ENCODE measurements at regions not wholly inside any gene's neighbourhood (a gene's known extent, or its start where the extent isn't known, plus 50 kb on each side); places are given as distances from the start of the nearest gene placed in this dataset.

DNA sequence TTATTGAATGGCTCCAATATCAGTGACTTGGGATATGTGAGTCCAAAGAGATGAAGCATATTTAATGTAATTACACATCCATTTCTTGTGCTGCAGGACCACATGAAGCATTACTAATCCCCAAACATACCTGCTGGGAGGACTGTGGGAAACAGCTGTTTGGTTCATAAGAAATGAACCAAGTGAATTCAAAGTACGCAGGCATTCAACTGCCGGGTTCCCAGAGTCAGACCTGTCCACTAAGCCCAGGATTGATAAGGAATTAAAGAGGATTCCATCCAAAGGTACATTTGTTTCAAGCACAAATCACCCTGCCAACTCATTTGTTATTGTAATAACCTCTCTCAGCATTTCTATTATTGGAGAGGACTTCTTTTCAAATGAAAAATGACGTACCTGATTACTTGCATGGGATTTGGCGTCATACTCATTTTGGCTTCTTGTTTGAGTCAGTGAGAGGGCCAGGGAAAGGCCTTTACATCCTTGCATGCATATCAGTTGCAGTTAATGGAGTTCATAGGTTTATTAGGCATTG lies 230.7 kb downstream of the TXNL1 start:
- no peaks in the 10 kb centered on the region for H3K27me3 ChIP-seq (replicated peaks; ENCODE audit: control insufficient read depth, insufficient read depth, low read length)
- H3K9ac ChIP-seq (ENCODE audit: low read length): no peak overlapping the region
- peaks cover 4% of the 10 kb centered on the region for H3K4me1 ChIP-seq (ENCODE audit: control insufficient read depth, insufficient read depth, low read length)
- H3K9me3 ChIP-seq (ENCODE audit: control insufficient read depth, low read length): no peaks in the 10 kb centered on the region
- no peaks in the 10 kb centered on the region for H3K36me3 ChIP-seq (ENCODE audit: control insufficient read depth, insufficient read depth, low read length, severe bottlenecking)
- no peak overlapping the region for H3K4me3 ChIP-seq (ENCODE audit: low read length)
- DNase-seq (ENCODE audit: low read depth): no peak

DNA sequence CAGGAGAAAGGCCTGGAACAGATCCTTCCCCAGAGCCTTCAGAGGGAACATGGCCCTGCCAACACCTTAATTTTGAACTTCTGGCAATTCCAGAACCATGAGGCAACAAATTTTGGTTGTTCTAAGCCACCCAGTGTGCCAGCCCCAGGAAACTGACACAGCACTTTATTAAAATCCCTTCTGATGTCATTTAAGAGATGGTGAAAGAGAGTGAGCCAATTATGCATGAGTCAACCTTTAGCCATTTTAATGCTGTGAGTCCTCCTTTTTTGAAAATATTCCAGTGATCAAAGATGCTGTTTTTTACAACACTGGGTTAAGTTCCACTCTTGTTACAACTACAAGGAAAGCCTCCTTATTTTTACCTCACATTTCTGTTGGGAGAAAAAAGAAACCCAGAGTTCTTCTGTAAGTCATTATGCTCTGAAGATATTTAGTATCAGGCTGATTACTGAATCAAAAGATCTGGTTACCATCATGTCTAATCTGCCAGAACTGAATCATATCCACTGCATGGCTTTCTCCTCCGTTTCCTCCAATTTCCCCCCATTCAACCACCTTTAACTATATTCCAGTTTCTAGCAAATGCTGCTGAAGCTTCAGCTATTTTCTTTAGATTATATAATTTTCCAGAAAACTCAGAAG lies 235.4 kb downstream of the TXNL1 start:
- H3K9me3 ChIP-seq (ENCODE audit: control insufficient read depth, low read length): no peaks in the 10 kb centered on the region
- H3K4me3 ChIP-seq (ENCODE audit: low read length): peak overlapping the region; percentile 59
- no peaks in the 10 kb centered on the region for H3K36me3 ChIP-seq (ENCODE audit: control insufficient read depth, insufficient read depth, low read length, severe bottlenecking)
- H3K4me1 ChIP-seq (ENCODE audit: control insufficient read depth, insufficient read depth, low read length): peaks cover 8% of the 10 kb centered on the region
- no peaks in the 10 kb centered on the region for H3K27me3 ChIP-seq (replicated peaks; ENCODE audit: control insufficient read depth, insufficient read depth, low read length)
- peak overlapping the region; percentile 63 for H3K9ac ChIP-seq (ENCODE audit: low read length)
- DNase-seq (ENCODE audit: low read depth): peak; percentile 91

DNA sequence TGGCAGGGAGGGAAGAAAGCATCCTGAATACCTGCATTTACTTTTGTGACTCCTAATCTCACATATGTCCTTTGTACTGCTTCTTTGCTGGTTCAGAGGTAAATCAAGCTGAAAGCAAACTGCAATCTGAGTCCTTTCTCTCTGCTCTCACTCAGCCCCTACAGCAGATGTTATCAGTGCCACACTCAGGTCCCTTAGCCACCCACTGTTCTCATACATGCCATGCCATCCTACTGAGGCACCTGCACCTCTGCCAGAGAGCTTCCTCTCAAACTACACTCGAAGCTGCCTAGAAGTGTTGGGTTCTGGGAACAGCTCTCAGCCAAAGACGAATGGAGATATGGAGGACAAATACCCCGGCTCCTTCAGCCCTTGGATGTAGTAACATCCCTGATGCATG lies 244.5 kb downstream of the TXNL1 start:
- Histone ChIP-seq H3K36me3 (ENCODE audit: control insufficient read depth, insufficient read depth, low read length, severe bottlenecking) (no peaks in the 10 kb centered on the region), H3K4me3 (ENCODE audit: low read length) (no peak overlapping the region), H3K27me3 (replicated peaks; ENCODE audit: control insufficient read depth, insufficient read depth, low read length) (no peaks in the 10 kb centered on the region), H3K9me3 (ENCODE audit: control insufficient read depth, low read length) (no peaks in the 10 kb centered on the region), H3K9ac (ENCODE audit: low read length) (no peak overlapping the region), H3K4me1 (ENCODE audit: control insufficient read depth, insufficient read depth, low read length) (peaks cover 12% of the 10 kb centered on the region)
- DNase-seq (ENCODE audit: low read depth): no peak

DNA sequence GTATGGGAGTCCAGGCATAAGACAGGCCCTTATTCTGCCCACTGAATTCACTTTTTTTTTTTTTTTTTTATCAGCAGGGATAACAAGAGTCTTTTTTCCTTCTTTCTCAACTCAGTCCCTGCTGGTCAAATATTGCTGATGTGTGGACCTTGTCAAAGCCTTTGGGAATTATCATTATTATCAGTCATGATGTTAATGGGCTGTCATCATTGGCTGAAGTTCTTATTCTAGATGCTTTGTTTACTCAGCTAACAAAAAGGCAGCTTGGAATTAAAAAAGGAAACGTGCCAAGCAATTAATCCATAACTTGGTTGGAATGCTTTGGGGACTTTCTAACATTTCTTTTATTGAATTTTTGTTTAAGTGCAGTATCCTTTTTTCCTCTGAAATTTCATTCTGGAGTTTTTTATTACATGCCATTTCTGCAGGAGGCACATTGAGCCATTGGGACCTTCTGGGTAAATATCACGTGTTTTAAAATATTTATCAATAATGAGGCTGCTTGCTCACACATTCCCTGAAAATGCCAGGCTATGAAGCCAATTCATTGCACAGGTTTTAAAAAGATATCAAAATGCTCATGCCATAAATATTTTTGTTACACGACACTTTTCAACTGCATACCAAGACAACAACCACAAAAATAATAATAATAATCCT lies 246.3 kb downstream of the TXNL1 start:
- Histone ChIP-seq H3K9ac (ENCODE audit: low read length) (no peak overlapping the region), H3K36me3 (ENCODE audit: control insufficient read depth, insufficient read depth, low read length, severe bottlenecking) (no peaks in the 10 kb centered on the region), H3K27me3 (replicated peaks; ENCODE audit: control insufficient read depth, insufficient read depth, low read length) (no peaks in the 10 kb centered on the region), H3K4me3 (ENCODE audit: low read length) (no peak overlapping the region), H3K4me1 (ENCODE audit: control insufficient read depth, insufficient read depth, low read length) (peaks cover 12% of the 10 kb centered on the region), H3K9me3 (ENCODE audit: control insufficient read depth, low read length) (no peaks in the 10 kb centered on the region)
- no peak for DNase-seq (ENCODE audit: low read depth)

DNA sequence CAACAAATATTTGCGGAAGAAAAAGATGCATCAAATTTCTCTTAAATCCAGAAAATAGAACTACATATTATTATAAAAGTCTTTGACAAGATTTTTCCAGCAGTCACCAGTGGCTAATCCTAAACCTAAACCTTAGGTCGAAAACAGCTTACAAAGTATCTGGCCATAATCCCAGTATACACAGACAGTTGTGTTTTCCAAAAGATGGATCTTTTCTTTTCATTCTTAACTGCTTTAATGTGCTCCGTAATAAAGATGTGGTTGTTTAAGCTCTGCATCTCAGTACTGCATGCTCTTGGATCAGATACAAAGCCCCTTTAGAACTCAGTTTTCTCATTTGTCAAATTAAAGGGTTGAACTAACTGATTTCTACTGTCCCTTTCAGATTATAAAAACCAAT lies 247.8 kb downstream of the TXNL1 start:
- no peaks in the 10 kb centered on the region for H3K9me3 ChIP-seq (ENCODE audit: control insufficient read depth, low read length)
- H3K27me3 ChIP-seq (replicated peaks; ENCODE audit: control insufficient read depth, insufficient read depth, low read length): no peaks in the 10 kb centered on the region
- no peak overlapping the region for H3K9ac ChIP-seq (ENCODE audit: low read length)
- no peak overlapping the region for H3K4me3 ChIP-seq (ENCODE audit: low read length)
- H3K36me3 ChIP-seq (ENCODE audit: control insufficient read depth, insufficient read depth, low read length, severe bottlenecking): no peaks in the 10 kb centered on the region
- H3K4me1 ChIP-seq (ENCODE audit: control insufficient read depth, insufficient read depth, low read length): peaks cover 12% of the 10 kb centered on the region
- DNase-seq (ENCODE audit: low read depth): no peak

DNA sequence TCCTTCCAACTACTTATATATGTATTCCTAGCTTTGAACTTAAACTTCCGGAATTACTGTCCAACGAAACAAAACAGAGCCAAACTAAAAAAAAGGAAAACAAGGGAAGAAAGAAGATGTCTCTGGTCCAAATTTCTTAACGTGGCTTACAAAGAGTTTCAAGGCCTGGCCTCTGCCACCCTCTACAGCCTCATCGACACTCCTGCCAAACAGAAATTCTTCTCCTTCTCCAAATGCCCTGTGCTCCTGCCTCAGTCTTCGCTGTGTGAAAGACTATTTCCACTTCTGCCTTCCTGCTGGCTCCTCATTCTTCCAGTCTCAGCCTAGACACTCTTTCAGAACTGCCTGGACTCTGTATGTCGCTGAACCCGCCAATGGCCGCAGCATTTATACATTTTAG lies 249.2 kb downstream of the TXNL1 start:
- no peak overlapping the region for H3K9ac ChIP-seq (ENCODE audit: low read length)
- peaks cover 7% of the 10 kb centered on the region for H3K4me1 ChIP-seq (ENCODE audit: control insufficient read depth, insufficient read depth, low read length)
- no peaks in the 10 kb centered on the region for H3K36me3 ChIP-seq (ENCODE audit: control insufficient read depth, insufficient read depth, low read length, severe bottlenecking)
- no peak for DNase-seq (ENCODE audit: low read depth)
- no peak overlapping the region for H3K4me3 ChIP-seq (ENCODE audit: low read length)
- no peaks in the 10 kb centered on the region for H3K9me3 ChIP-seq (ENCODE audit: control insufficient read depth, low read length)
- H3K27me3 ChIP-seq (replicated peaks; ENCODE audit: control insufficient read depth, insufficient read depth, low read length): no peaks in the 10 kb centered on the region

DNA sequence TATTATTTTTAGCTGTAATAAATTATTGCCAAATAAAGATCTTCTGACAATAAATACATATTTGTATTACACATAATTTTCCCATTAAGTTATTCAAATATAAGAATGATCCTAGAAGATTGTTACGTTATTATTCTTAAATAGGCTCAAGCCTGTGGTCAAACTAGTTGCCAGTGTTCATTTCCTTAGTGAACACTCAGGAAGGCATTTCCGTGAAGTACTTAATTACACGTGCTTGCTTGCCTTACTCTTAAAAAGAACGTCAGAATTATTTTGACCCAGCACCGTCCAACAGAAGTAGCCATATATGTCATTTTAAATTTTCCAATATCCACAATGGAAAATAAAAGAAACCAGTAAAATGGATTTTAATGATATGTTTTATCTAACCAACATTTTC lies 249.8 kb downstream of the TXNL1 start:
- H3K4me3 ChIP-seq (ENCODE audit: low read length): no peak overlapping the region
- H3K9ac ChIP-seq (ENCODE audit: low read length): no peak overlapping the region
- no peaks in the 10 kb centered on the region for H3K36me3 ChIP-seq (ENCODE audit: control insufficient read depth, insufficient read depth, low read length, severe bottlenecking)
- DNase-seq (ENCODE audit: low read depth): no peak
- H3K4me1 ChIP-seq (ENCODE audit: control insufficient read depth, insufficient read depth, low read length): peaks cover 7% of the 10 kb centered on the region
- H3K27me3 ChIP-seq (replicated peaks; ENCODE audit: control insufficient read depth, insufficient read depth, low read length): no peaks in the 10 kb centered on the region
- no peaks in the 10 kb centered on the region for H3K9me3 ChIP-seq (ENCODE audit: control insufficient read depth, low read length)

DNA sequence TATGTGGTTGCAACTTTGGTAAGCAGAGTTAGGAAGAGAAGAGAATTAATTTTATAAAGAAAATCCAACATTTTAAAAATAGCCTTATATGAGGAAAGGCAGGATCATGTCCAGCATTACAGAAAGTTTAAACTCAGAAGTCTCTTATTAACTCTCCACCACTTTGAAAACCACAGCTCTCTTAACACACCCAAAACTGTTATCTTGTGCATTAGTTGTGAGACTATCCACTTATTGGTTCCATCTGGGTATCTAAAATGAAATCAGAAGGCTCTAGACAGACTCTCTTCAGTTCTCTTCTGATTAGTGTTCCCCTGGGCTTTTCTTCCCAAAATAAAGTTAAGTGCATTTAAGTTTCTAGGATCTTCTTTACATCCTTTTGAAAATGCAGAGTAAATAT lies 251.5 kb downstream of the TXNL1 start:
- DNase-seq (ENCODE audit: low read depth): no peak
- Histone ChIP-seq H3K9me3 (ENCODE audit: control insufficient read depth, low read length) (no peaks in the 10 kb centered on the region), H3K36me3 (ENCODE audit: control insufficient read depth, insufficient read depth, low read length, severe bottlenecking) (no peaks in the 10 kb centered on the region), H3K4me3 (ENCODE audit: low read length) (no peak overlapping the region), H3K27me3 (replicated peaks; ENCODE audit: control insufficient read depth, insufficient read depth, low read length) (no peaks in the 10 kb centered on the region), H3K4me1 (ENCODE audit: control insufficient read depth, insufficient read depth, low read length) (peaks cover 9% of the 10 kb centered on the region), H3K9ac (ENCODE audit: low read length) (no peak overlapping the region)

DNA sequence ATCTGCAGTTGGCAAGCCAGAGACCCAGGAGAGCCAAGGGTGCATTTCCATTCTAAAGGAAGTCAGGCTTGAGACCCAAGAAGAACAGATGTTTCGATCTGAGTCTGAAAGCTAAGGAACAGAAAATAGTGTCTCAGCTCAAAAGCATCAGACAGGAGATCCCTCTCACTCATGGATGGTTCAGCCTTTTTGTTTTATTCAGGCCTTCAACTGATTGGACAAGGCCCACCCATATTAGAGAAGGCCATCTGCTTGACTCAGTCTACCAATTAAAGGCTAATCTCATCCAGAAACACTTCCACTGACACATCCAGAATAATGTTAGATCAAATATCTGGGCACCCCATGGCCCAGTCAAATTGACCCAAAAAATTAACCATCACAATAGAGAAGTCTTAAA lies 255.0 kb downstream of the TXNL1 start:
- Histone ChIP-seq H3K4me3 (ENCODE audit: low read length) (no peak overlapping the region), H3K27me3 (replicated peaks; ENCODE audit: control insufficient read depth, insufficient read depth, low read length) (no peaks in the 10 kb centered on the region), H3K4me1 (ENCODE audit: control insufficient read depth, insufficient read depth, low read length) (peaks cover 8% of the 10 kb centered on the region), H3K9ac (ENCODE audit: low read length) (no peak overlapping the region), H3K9me3 (ENCODE audit: control insufficient read depth, low read length) (no peaks in the 10 kb centered on the region), H3K36me3 (ENCODE audit: control insufficient read depth, insufficient read depth, low read length, severe bottlenecking) (no peaks in the 10 kb centered on the region)
- DNase-seq (ENCODE audit: low read depth): no peak

DNA sequence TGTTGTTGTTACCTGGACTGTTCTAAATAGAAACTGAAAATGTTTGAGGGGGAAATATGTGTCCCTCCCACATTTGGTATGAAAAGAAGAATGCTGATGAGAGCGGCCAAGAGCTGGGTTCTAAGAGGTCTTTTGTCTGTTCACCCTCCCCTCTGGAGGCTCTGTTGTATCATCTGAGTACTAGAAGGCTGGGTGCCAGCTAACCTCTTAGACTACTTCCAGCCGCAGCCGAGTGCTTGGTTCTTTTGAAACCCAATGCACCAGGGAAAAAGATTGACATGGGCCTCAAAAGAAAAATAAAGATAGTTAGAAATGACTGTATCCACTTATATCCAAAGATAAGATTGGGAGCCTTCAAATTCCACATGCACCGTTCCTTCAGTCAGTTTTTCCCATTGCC lies 255.9 kb downstream of the TXNL1 start:
- no peak overlapping the region for H3K4me3 ChIP-seq (ENCODE audit: low read length)
- H3K4me1 ChIP-seq (ENCODE audit: control insufficient read depth, insufficient read depth, low read length): peaks cover 16% of the 10 kb centered on the region
- H3K9ac ChIP-seq (ENCODE audit: low read length): no peak overlapping the region
- H3K27me3 ChIP-seq (replicated peaks; ENCODE audit: control insufficient read depth, insufficient read depth, low read length): no peaks in the 10 kb centered on the region
- no peaks in the 10 kb centered on the region for H3K9me3 ChIP-seq (ENCODE audit: control insufficient read depth, low read length)
- no peaks in the 10 kb centered on the region for H3K36me3 ChIP-seq (ENCODE audit: control insufficient read depth, insufficient read depth, low read length, severe bottlenecking)
- no peak for DNase-seq (ENCODE audit: low read depth)

DNA sequence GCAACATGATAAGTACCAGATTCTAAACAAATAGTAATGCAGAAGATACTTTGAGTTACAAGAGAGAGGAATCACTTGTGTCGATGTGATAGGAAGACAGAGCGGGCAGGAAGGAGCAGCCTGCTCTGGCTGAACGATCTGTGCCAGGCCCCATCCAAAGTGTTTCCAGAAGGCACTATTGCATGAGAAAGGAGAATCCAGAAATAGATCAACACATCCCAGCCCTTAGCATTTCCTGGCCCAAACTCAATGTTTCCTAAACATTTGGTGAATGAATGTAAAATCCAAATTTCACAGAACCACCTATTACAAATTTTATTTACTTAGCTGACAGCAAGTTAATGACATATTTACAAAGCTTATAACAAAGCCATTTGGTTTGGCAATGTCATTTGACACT lies 257.2 kb downstream of the TXNL1 start:
- no peaks in the 10 kb centered on the region for H3K27me3 ChIP-seq (replicated peaks; ENCODE audit: control insufficient read depth, insufficient read depth, low read length)
- no peak for DNase-seq (ENCODE audit: low read depth)
- no peak overlapping the region for H3K4me3 ChIP-seq (ENCODE audit: low read length)
- no peaks in the 10 kb centered on the region for H3K36me3 ChIP-seq (ENCODE audit: control insufficient read depth, insufficient read depth, low read length, severe bottlenecking)
- H3K9me3 ChIP-seq (ENCODE audit: control insufficient read depth, low read length): no peaks in the 10 kb centered on the region
- H3K4me1 ChIP-seq (ENCODE audit: control insufficient read depth, insufficient read depth, low read length): peaks cover 19% of the 10 kb centered on the region
- H3K9ac ChIP-seq (ENCODE audit: low read length): no peak overlapping the region

Measured in adipocyte (in vitro differentiated cells).